Thyroid gland (tissue), 4 donors: ENCODE measurements at regions not wholly inside any gene's neighbourhood (a gene's known extent, or its start where the extent isn't known, plus 50 kb on each side); places are given as distances from the start of the nearest gene placed in this dataset.

Experiments
- POLR2A ChIP-seq, 2 donors: fragments of 450-650 bp; IDR thresholded peaks; one replicate each; pipeline ENCODE4 v1.6.1; 2017; ENCODE audit warnings: antibody characterized with exemption in 2 of 2, mild to moderate bottlenecking in 2 of 2, moderate library complexity in 1 of 2
- TF ChIP-seq, protein P1 (sequence below), 6 experiments: fragments of 200-600 bp in 3 of 6; fragments of 450-650 bp in 3 of 6; sonication (generic) in 3 of 6; IDR thresholded peaks; one replicate each; pipeline ENCODE4 v1.5.1; 2016 to 2019; ENCODE audit warnings: antibody characterized with exemption in 6 of 6, mild to moderate bottlenecking in 2 of 6, inconsistent platforms in 1 of 6, moderate library complexity in 1 of 6

DNA sequence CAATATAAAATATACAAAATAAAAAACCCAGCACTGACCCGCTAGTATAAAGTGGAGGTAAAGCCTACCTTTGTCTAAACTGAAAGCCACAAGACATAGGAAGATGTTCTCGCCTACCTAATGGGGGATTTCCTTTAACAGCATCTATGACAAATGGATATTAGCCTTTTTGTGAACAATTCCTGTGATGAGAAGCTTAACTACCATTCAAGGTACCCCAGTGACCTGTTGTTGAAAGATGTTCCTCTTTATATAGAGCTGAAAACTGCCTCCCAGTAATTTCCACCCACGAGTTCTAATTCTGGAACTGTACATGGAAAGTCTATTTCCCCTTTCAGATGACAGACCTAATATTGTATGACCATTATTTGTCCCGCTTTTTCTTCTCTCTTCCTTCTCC, 109.8 kb upstream of the RASGRP1 start:
- TF ChIP-seq POLR2A (IDR thresholded peaks at IDR 0.05): no peak
- TF ChIP-seq, protein P1, sequence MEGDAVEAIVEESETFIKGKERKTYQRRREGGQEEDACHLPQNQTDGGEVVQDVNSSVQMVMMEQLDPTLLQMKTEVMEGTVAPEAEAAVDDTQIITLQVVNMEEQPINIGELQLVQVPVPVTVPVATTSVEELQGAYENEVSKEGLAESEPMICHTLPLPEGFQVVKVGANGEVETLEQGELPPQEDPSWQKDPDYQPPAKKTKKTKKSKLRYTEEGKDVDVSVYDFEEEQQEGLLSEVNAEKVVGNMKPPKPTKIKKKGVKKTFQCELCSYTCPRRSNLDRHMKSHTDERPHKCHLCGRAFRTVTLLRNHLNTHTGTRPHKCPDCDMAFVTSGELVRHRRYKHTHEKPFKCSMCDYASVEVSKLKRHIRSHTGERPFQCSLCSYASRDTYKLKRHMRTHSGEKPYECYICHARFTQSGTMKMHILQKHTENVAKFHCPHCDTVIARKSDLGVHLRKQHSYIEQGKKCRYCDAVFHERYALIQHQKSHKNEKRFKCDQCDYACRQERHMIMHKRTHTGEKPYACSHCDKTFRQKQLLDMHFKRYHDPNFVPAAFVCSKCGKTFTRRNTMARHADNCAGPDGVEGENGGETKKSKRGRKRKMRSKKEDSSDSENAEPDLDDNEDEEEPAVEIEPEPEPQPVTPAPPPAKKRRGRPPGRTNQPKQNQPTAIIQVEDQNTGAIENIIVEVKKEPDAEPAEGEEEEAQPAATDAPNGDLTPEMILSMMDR (IDR thresholded peaks at IDR 0.05): no peak
